ENCODE measurements at regions not wholly inside any gene's neighbourhood (a gene's known extent, or its start where the extent isn't known, plus 50 kb on each side); places are given as distances from the start of the nearest gene placed in this dataset.
A peak's percentile ranks its signal among the peaks of the same experiment; 100 is the strongest.

- H3K56ac ChIP-seq (ENCODE audit: low read length) = no peak overlapping the region
- peak overlapping the region; percentile 60 for H3K18ac ChIP-seq (ENCODE audit: low read length)
- H3K4ac ChIP-seq (ENCODE audit: low read depth, low read length) = no peak overlapping the region
- no peak overlapping the region for H2BK5ac ChIP-seq (ENCODE audit: low read length)
- no peak overlapping the region for H3K27ac ChIP-seq (ENCODE audit: low read depth, low read length)
- no peak overlapping the region for H3K4me3 ChIP-seq (ENCODE audit: low read length)
- H3K79me1 ChIP-seq (ENCODE audit: low read length) = no peaks in the 10 kb centered on the region
- no peaks in the 10 kb centered on the region for H3K36me3 ChIP-seq (ENCODE audit: control insufficient read depth, insufficient read depth, low read length)
- no peak overlapping the region for H3K4me2 ChIP-seq (ENCODE audit: low read length)
- no peaks in the 10 kb centered on the region for H3K27me3 ChIP-seq (ENCODE audit: insufficient read depth, low read length, poor library complexity)
- H2AK5ac ChIP-seq (ENCODE audit: low read length) = no peak overlapping the region
- peaks cover 1% of the 10 kb centered on the region for H3K4me1 ChIP-seq (ENCODE audit: control insufficient read depth, low read depth, low read length)
- H3K9ac ChIP-seq (ENCODE audit: low read length) = no peak overlapping the region
- WGBS (ENCODE audit: extremely low coverage, insufficient coverage, low lambda C conversion rate) = no CpG with 5 or more reads among the region's 1 CpG
- DNase-seq = no peak
- peak overlapping the region; percentile 28 for H2BK120ac ChIP-seq (ENCODE audit: low read depth, low read length)
- no peak overlapping the region for H4K5ac ChIP-seq (ENCODE audit: low read length)
- H2BK15ac ChIP-seq (replicated peaks; ENCODE audit: low read depth) = no peak overlapping the region
- no peaks in the 10 kb centered on the region for H3K79me2 ChIP-seq (ENCODE audit: control insufficient read depth, insufficient read depth, low read length)
- no peak overlapping the region for H3K23ac ChIP-seq (ENCODE audit: low read length)
- no peak overlapping the region for H4K8ac ChIP-seq (ENCODE audit: low read depth, low read length)
These were observed 271.3 kb upstream of the LDB2 start for GRCh38 chr4:17169699-17170098.

- no peaks in the 10 kb centered on the region for H3K79me2 ChIP-seq (ENCODE audit: control insufficient read depth, insufficient read depth, low read length)
- no peak overlapping the region for H3K9ac ChIP-seq (ENCODE audit: low read length)
- peak overlapping the region; percentile 39 for H4K8ac ChIP-seq (ENCODE audit: low read depth, low read length)
- no peak overlapping the region for H3K23ac ChIP-seq (ENCODE audit: low read length)
- H4K5ac ChIP-seq (ENCODE audit: low read length) = no peak overlapping the region
- whole genome bisulfite sequencing (ENCODE audit: extremely low coverage, insufficient coverage, low lambda C conversion rate) = no CpG with 5 or more reads among the region's 1 CpG
- H3K4ac ChIP-seq (ENCODE audit: low read depth, low read length) = no peak overlapping the region
- no peak overlapping the region for H3K4me3 ChIP-seq (ENCODE audit: low read length)
- peak; percentile 75 for DNase-seq
- no peak overlapping the region for H3K56ac ChIP-seq (ENCODE audit: low read length)
- no peak overlapping the region for H3K27ac ChIP-seq (ENCODE audit: low read depth, low read length)
- no peak overlapping the region for H2BK120ac ChIP-seq (ENCODE audit: low read depth, low read length)
- no peak overlapping the region for H3K18ac ChIP-seq (ENCODE audit: low read length)
- no peaks in the 10 kb centered on the region for H3K27me3 ChIP-seq (ENCODE audit: insufficient read depth, low read length, poor library complexity)
- no peaks in the 10 kb centered on the region for H3K36me3 ChIP-seq (ENCODE audit: control insufficient read depth, insufficient read depth, low read length)
- no peak overlapping the region for H2BK15ac ChIP-seq (replicated peaks; ENCODE audit: low read depth)
- peaks cover under 1% of the 10 kb centered on the region for H3K4me1 ChIP-seq (ENCODE audit: control insufficient read depth, low read depth, low read length)
- H3K4me2 ChIP-seq (ENCODE audit: low read length) = no peak overlapping the region
- no peaks in the 10 kb centered on the region for H3K79me1 ChIP-seq (ENCODE audit: low read length)
- no peak overlapping the region for H2AK5ac ChIP-seq (ENCODE audit: low read length)
- H2BK5ac ChIP-seq (ENCODE audit: low read length) = no peak overlapping the region
These were observed 270.1 kb upstream of the LDB2 start for GRCh38 chr4:17168571-17168970.

GRCh38 chr4:17166954-17167353, 268.5 kb upstream of the LDB2 start:
- no peak overlapping the region for H3K23ac ChIP-seq (ENCODE audit: low read length)
- H3K9ac ChIP-seq (ENCODE audit: low read length) = no peak overlapping the region
- H3K4ac ChIP-seq (ENCODE audit: low read depth, low read length) = peak overlapping the region; percentile 46
- no peak overlapping the region for H2BK15ac ChIP-seq (replicated peaks; ENCODE audit: low read depth)
- H3K27ac ChIP-seq (ENCODE audit: low read depth, low read length) = no peak overlapping the region
- H4K8ac ChIP-seq (ENCODE audit: low read depth, low read length) = no peak overlapping the region
- no peak overlapping the region for H4K5ac ChIP-seq (ENCODE audit: low read length)
- no peaks in the 10 kb centered on the region for H3K4me1 ChIP-seq (ENCODE audit: control insufficient read depth, low read depth, low read length)
- H3K36me3 ChIP-seq (ENCODE audit: control insufficient read depth, insufficient read depth, low read length) = no peaks in the 10 kb centered on the region
- H3K56ac ChIP-seq (ENCODE audit: low read length) = no peak overlapping the region
- no peak overlapping the region for H2BK5ac ChIP-seq (ENCODE audit: low read length)
- H3K79me1 ChIP-seq (ENCODE audit: low read length) = no peaks in the 10 kb centered on the region
- H3K18ac ChIP-seq (ENCODE audit: low read length) = no peak overlapping the region
- H3K4me3 ChIP-seq (ENCODE audit: low read length) = no peak overlapping the region
- no peak for DNase-seq
- no peak overlapping the region for H2BK120ac ChIP-seq (ENCODE audit: low read depth, low read length)
- no peak overlapping the region for H3K4me2 ChIP-seq (ENCODE audit: low read length)
- no peaks in the 10 kb centered on the region for H3K79me2 ChIP-seq (ENCODE audit: control insufficient read depth, insufficient read depth, low read length)
- no CpG with 5 or more reads among the region's 5 CpGs for WGBS (ENCODE audit: extremely low coverage, insufficient coverage, low lambda C conversion rate)
- no peak overlapping the region for H2AK5ac ChIP-seq (ENCODE audit: low read length)
- H3K27me3 ChIP-seq (ENCODE audit: insufficient read depth, low read length, poor library complexity) = no peaks in the 10 kb centered on the region

GRCh38 chr4:17165286-17165685, 266.8 kb upstream of the LDB2 start:
- no peak for DNase-seq
- Histone ChIP-seq H3K27me3 (ENCODE audit: insufficient read depth, low read length, poor library complexity) (no peaks in the 10 kb centered on the region), H3K18ac (ENCODE audit: low read length) (no peak overlapping the region), H3K79me1 (ENCODE audit: low read length) (no peaks in the 10 kb centered on the region), H2AK5ac (ENCODE audit: low read length) (no peak overlapping the region), H4K8ac (ENCODE audit: low read depth, low read length) (no peak overlapping the region), H3K27ac (ENCODE audit: low read depth, low read length) (no peak overlapping the region), H3K36me3 (ENCODE audit: control insufficient read depth, insufficient read depth, low read length) (no peaks in the 10 kb centered on the region), H3K4me1 (ENCODE audit: control insufficient read depth, low read depth, low read length) (no peaks in the 10 kb centered on the region), H3K4me2 (ENCODE audit: low read length) (no peak overlapping the region), H4K5ac (ENCODE audit: low read length) (no peak overlapping the region), H3K4me3 (ENCODE audit: low read length) (no peak overlapping the region), H3K56ac (ENCODE audit: low read length) (no peak overlapping the region), H3K79me2 (ENCODE audit: control insufficient read depth, insufficient read depth, low read length) (no peaks in the 10 kb centered on the region), H2BK15ac (replicated peaks; ENCODE audit: low read depth) (no peak overlapping the region), H2BK120ac (ENCODE audit: low read depth, low read length) (no peak overlapping the region), H3K23ac (ENCODE audit: low read length) (no peak overlapping the region), H2BK5ac (ENCODE audit: low read length) (no peak overlapping the region), H3K4ac (ENCODE audit: low read depth, low read length) (no peak overlapping the region), H3K9ac (ENCODE audit: low read length) (no peak overlapping the region)
- WGBS (ENCODE audit: extremely low coverage, insufficient coverage, low lambda C conversion rate) = no CpG with 5 or more reads among the region's 1 CpG

- no CpG with 5 or more reads among the region's 2 CpGs for WGBS (ENCODE audit: extremely low coverage, insufficient coverage, low lambda C conversion rate)
- Histone ChIP-seq H3K18ac (ENCODE audit: low read length) (no peak overlapping the region), H3K79me2 (ENCODE audit: control insufficient read depth, insufficient read depth, low read length) (no peaks in the 10 kb centered on the region), H3K79me1 (ENCODE audit: low read length) (no peaks in the 10 kb centered on the region), H3K36me3 (ENCODE audit: control insufficient read depth, insufficient read depth, low read length) (no peaks in the 10 kb centered on the region), H2BK5ac (ENCODE audit: low read length) (no peak overlapping the region), H3K9ac (ENCODE audit: low read length) (no peak overlapping the region), H3K27ac (ENCODE audit: low read depth, low read length) (no peak overlapping the region), H3K27me3 (ENCODE audit: insufficient read depth, low read length, poor library complexity) (no peaks in the 10 kb centered on the region), H3K23ac (ENCODE audit: low read length) (no peak overlapping the region), H3K4me1 (ENCODE audit: control insufficient read depth, low read depth, low read length) (no peaks in the 10 kb centered on the region), H2BK120ac (ENCODE audit: low read depth, low read length) (no peak overlapping the region), H3K56ac (ENCODE audit: low read length) (no peak overlapping the region), H3K4ac (ENCODE audit: low read depth, low read length) (no peak overlapping the region), H4K5ac (ENCODE audit: low read length) (no peak overlapping the region), H4K8ac (ENCODE audit: low read depth, low read length) (no peak overlapping the region), H3K4me3 (ENCODE audit: low read length) (no peak overlapping the region), H3K4me2 (ENCODE audit: low read length) (no peak overlapping the region), H2BK15ac (replicated peaks; ENCODE audit: low read depth) (no peak overlapping the region), H2AK5ac (ENCODE audit: low read length) (no peak overlapping the region)
- DNase-seq = no peak
These were observed 266.2 kb upstream of the LDB2 start for GRCh38 chr4:17164666-17165065.

- no peak overlapping the region for H3K4me2 ChIP-seq (ENCODE audit: low read length)
- H3K36me3 ChIP-seq (ENCODE audit: control insufficient read depth, insufficient read depth, low read length) = no peaks in the 10 kb centered on the region
- no peak overlapping the region for H3K23ac ChIP-seq (ENCODE audit: low read length)
- H4K8ac ChIP-seq (ENCODE audit: low read depth, low read length) = no peak overlapping the region
- no peak overlapping the region for H3K56ac ChIP-seq (ENCODE audit: low read length)
- no peaks in the 10 kb centered on the region for H3K4me1 ChIP-seq (ENCODE audit: control insufficient read depth, low read depth, low read length)
- WGBS (ENCODE audit: extremely low coverage, insufficient coverage, low lambda C conversion rate) = no CpG with 5 or more reads among the region's 3 CpGs
- no peak overlapping the region for H2BK5ac ChIP-seq (ENCODE audit: low read length)
- no peak overlapping the region for H2BK120ac ChIP-seq (ENCODE audit: low read depth, low read length)
- H2AK5ac ChIP-seq (ENCODE audit: low read length) = no peak overlapping the region
- no peaks in the 10 kb centered on the region for H3K79me1 ChIP-seq (ENCODE audit: low read length)
- no peaks in the 10 kb centered on the region for H3K27me3 ChIP-seq (ENCODE audit: insufficient read depth, low read length, poor library complexity)
- no peak overlapping the region for H3K27ac ChIP-seq (ENCODE audit: low read depth, low read length)
- no peak overlapping the region for H3K4me3 ChIP-seq (ENCODE audit: low read length)
- no peak overlapping the region for H3K9ac ChIP-seq (ENCODE audit: low read length)
- DNase-seq = no peak
- H2BK15ac ChIP-seq (replicated peaks; ENCODE audit: low read depth) = no peak overlapping the region
- H3K18ac ChIP-seq (ENCODE audit: low read length) = no peak overlapping the region
- H3K4ac ChIP-seq (ENCODE audit: low read depth, low read length) = no peak overlapping the region
- no peaks in the 10 kb centered on the region for H3K79me2 ChIP-seq (ENCODE audit: control insufficient read depth, insufficient read depth, low read length)
- no peak overlapping the region for H4K5ac ChIP-seq (ENCODE audit: low read length)
These were observed 264.8 kb upstream of the LDB2 start for GRCh38 chr4:17163156-17163771.
